GM13977 (cell line): ENCODE measurements at regions not wholly inside any gene's neighbourhood (a gene's known extent, or its start where the extent isn't known, plus 50 kb on each side); places are given as distances from the start of the nearest gene placed in this dataset.

Experiments
- DNase-seq: peaks from one replicate; pipeline ENCODE4 v3.0.0; 2012; ENCODE audit warnings: low spot score
- CTCF ChIP-seq: IDR thresholded peaks from 2 replicates; pipeline ENCODE4 v1.5.1; 2012; ENCODE audit warnings: mild to moderate bottlenecking, control low read depth; ENCODE audit not compliant: insufficient read depth; ENCODE audit errors: extremely low read depth, missing control alignments
- in situ Hi-C: fragments of 300-500 bp; cut with MboI; formaldehyde crosslinking; loops from one replicate; pipeline ENCODE4 v1.12.0; 2022; ENCODE audit warnings: low sequenced_read_pairs, low pct_unique_long_range_greater_than_20kb, mixed read lengths, inconsistent platforms; ENCODE audit not compliant: unreplicated experiment

- in situ Hi-C loops = no loop called here
- no peak for DNase-seq
- TF ChIP-seq CTCF = no peak
Observed at GRCh38 chr3:72238801-72239200, 453.9 kb upstream of the PROK2 start.

DNA sequence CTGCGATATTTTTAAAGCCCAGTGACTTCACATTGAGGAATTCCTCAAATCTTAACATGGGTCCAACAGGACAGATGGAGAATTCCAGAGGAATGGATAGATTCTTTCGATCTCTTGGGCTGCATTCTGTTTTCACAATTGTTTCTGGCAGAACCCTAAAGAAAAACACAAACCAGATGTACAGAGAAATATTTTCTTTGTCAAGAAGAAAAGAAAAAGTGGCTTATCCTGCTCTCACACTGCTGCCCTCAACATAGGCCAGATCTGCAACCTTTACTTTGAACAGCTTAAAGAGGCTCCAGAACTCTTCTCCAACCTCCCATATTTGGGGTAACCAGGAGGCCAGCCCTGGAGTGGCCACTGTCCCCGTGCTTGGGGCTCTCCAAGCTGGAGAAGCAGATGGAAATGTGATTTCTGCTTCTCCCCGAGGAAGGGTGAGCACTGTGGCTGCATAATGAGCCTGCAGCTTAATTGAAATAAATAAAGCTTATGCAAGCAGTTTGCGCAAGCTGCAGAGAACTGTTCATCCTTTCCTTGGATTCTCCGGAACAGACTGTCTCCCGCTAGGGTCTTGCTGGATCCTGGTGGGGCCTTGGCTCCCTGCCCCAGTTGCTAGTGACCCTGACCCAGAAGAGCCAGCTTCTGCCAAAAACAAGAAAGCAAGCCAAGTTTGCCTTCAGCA lies 453.2 kb upstream of the PROK2 start:
- no peak for TF ChIP-seq CTCF
- DNase-seq = no peak
- in situ Hi-C loops = no loop called here

DNA sequence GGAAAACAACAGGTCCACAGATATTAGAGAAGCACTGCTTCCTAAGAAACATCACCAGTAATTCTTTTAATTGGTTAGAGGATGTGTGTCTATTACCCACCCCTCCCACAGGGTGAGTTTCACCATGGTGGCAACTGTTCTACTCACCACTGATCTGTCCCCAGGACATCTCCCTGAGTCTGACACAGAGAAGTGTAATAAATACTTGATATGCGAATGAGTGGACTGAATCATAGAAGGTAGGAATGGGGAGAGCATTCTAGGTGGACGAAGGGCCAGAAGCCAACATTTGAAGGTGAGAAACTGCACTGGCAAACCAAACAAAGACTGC lies 452.7 kb upstream of the PROK2 start:
- no peak for TF ChIP-seq CTCF
- in situ Hi-C loops = no loop called here
- DNase-seq = no peak

DNA sequence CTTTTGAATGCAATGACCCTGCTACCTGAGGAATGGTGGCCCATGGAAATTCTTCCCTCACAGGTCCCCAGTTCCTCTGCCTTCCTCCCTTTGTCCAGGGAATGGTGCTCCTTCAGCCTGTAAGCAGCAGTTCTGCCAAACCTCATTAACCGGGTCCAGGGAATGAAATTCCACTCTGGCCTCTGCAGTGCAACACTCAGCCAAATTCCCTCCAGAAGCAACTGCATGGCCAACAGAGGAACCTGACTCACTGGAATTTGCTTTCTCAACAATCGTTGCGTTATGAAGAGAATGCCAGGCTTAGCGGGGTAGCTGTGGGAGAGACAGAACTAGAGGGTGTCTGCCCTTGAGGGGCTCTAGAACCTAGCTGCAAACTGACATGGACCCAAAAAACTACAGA lies 449.4 kb upstream of the PROK2 start:
- in situ Hi-C loops = no loop called here
- TF ChIP-seq CTCF = no peak
- no peak for DNase-seq

DNA sequence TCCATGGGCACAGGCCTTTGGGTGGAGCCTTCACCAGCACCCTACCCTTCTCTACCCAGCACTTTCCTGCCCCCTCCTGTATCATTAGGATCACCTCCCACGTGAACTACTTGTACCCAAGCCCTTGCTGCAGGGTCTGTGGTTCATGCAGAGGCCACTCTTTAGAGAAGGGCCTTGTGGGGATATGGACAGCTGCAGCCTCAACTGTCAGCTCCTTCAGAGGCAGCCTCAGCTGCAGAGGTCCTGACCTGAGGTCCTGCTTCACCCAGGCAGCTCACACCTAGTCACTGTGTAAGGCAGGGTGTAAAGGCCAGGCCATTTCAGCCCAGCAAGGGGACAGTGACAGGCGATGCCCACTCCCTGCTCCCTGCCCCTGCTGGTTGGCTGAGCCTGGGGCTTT lies 448.6 kb upstream of the PROK2 start:
- in situ Hi-C loops = no loop called here
- no peak for TF ChIP-seq CTCF
- DNase-seq = no peak

- DNase-seq = no peak
- peak; percentile 9 for TF ChIP-seq CTCF
- in situ Hi-C loops = no loop called here
Observed at GRCh38 chr3:72232777-72233176, 447.8 kb upstream of the PROK2 start.

- DNase-seq = no peak
- TF ChIP-seq CTCF = no peak
- in situ Hi-C loops = no loop called here
Observed at GRCh38 chr3:72232331-72232730, 447.4 kb upstream of the PROK2 start.
